WTC11 (cell line): ENCODE measurements at regions not wholly inside any gene's neighbourhood (a gene's known extent, or its start where the extent isn't known, plus 50 kb on each side); places are given as distances from the start of the nearest gene placed in this dataset.
A peak's percentile ranks its signal among the peaks of the same experiment; 100 is the strongest.

Experiments
- ATAC-seq: fragments of 200-7000 bp; cut with Tn5 transposase; 2 replicates; pipeline ENCODE4 v1.10.0; 2021; ENCODE audit warnings: mild to moderate bottlenecking, moderate library complexity
- CTCF ChIA-PET: fragments of 300-600 bp; sonication (Branson Sonifier 250); formaldehyde crosslinking; loops from one replicate; lab custom pipeline; 2021; ENCODE audit warnings: antibody characterized with exemption; lab: Charles Lee
- POLR2A ChIA-PET: fragments of 350-600 bp; sonication (Branson Sonifier 250); formaldehyde crosslinking; loops from one replicate; lab custom pipeline; 2021; ENCODE audit warnings: antibody characterized with exemption; lab: Charles Lee
- DNase-seq: peaks from one replicate; pipeline ENCODE4 v3.0.0; 2021; ENCODE audit warnings: low spot score
- H3K27ac Mint-ChIP-seq: 2 replicates; pipeline ENCODE4 v1.8.0; 2021; ENCODE audit warnings: mixed read lengths
- H3K27me3 Mint-ChIP-seq: 2 replicates; pipeline ENCODE4 v1.8.0; 2021; ENCODE audit warnings: low read depth, mild to moderate bottlenecking, moderate library complexity, mixed read lengths
- H3K36me3 Mint-ChIP-seq: 2 replicates; pipeline ENCODE4 v1.8.0; 2021; ENCODE audit warnings: mixed read lengths
- H3K4me1 Mint-ChIP-seq: 2 replicates; pipeline ENCODE4 v1.8.0; 2022; ENCODE audit warnings: mixed read lengths
- H3K4me3 Mint-ChIP-seq: 2 replicates; pipeline ENCODE4 v1.8.0; 2021; ENCODE audit warnings: mild to moderate bottlenecking, moderate library complexity, mixed read lengths
- H3K9me3 Mint-ChIP-seq: 2 replicates; pipeline ENCODE4 v1.8.0; 2021; ENCODE audit warnings: mixed read lengths
- CREM ChIP-seq: sonication (generic); formaldehyde crosslinking; IDR thresholded peaks from 2 replicates; pipeline ENCODE4 v1.8.1; 2022; ENCODE audit warnings: mild to moderate bottlenecking, missing genetic modification reagents, moderate library complexity
- E2F1 ChIP-seq: sonication (generic); formaldehyde crosslinking; IDR thresholded peaks from 2 replicates; pipeline ENCODE4 v1.8.0; 2022; ENCODE audit warnings: mild to moderate bottlenecking, missing genetic modification reagents
- E2F5 ChIP-seq: sonication (generic); formaldehyde crosslinking; IDR thresholded peaks from 2 replicates; pipeline ENCODE4 v1.8.1; 2022; ENCODE audit warnings: mild to moderate bottlenecking, moderate library complexity, missing genetic modification reagents
- FOXK1 ChIP-seq: sonication (generic); formaldehyde crosslinking; IDR thresholded peaks from 2 replicates; pipeline ENCODE4 v1.8.0; 2022; ENCODE audit warnings: mild to moderate bottlenecking, moderate library complexity, missing genetic modification reagents
- FOXP4 ChIP-seq: sonication (generic); formaldehyde crosslinking; IDR thresholded peaks from 2 replicates; pipeline ENCODE4 v1.8.0; 2022; ENCODE audit warnings: mild to moderate bottlenecking, missing genetic modification reagents
- JUN ChIP-seq: sonication (generic); formaldehyde crosslinking; IDR thresholded peaks from 2 replicates; pipeline ENCODE4 v1.8.0; 2023; ENCODE audit warnings: mild to moderate bottlenecking, missing genetic modification reagents
- NFE2L1 ChIP-seq: sonication (generic); formaldehyde crosslinking; IDR thresholded peaks from 2 replicates; pipeline ENCODE4 v1.8.1; 2023; ENCODE audit warnings: missing genetic modification reagents
- NFYB ChIP-seq: sonication (generic); formaldehyde crosslinking; conservative IDR thresholded peaks from 2 replicates; pipeline ENCODE4 v1.8.0; 2022; ENCODE audit warnings: low read depth, missing genetic modification reagents
- PRRX2 ChIP-seq: fragments of 250-450 bp; sonication (Bioruptor Pico); IDR thresholded peaks from 2 replicates; pipeline ENCODE4 v1.8.0; 2021; ENCODE audit warnings: mild to moderate bottlenecking
- SMAD4 ChIP-seq: sonication (generic); formaldehyde crosslinking; IDR thresholded peaks from 2 replicates; pipeline ENCODE4 v1.8.0; 2022; ENCODE audit warnings: mild to moderate bottlenecking, missing genetic modification reagents
- SP1 ChIP-seq: sonication (generic); formaldehyde crosslinking; conservative IDR thresholded peaks from 2 replicates; pipeline ENCODE4 v1.8.1; 2022; ENCODE audit warnings: missing genetic modification reagents
- STAT6 ChIP-seq: sonication (generic); formaldehyde crosslinking; conservative IDR thresholded peaks from 2 replicates; pipeline ENCODE4 v1.8.1; 2023; ENCODE audit warnings: mild to moderate bottlenecking, low read depth, missing genetic modification reagents, moderate library complexity
- TP53 ChIP-seq: sonication (generic); formaldehyde crosslinking; IDR thresholded peaks from 2 replicates; pipeline ENCODE4 v1.8.1; 2023; ENCODE audit warnings: mild to moderate bottlenecking, missing genetic modification reagents
- ZNF121 ChIP-seq: sonication (generic); formaldehyde crosslinking; IDR thresholded peaks from 2 replicates; pipeline ENCODE4 v1.8.0; 2023; ENCODE audit warnings: missing genetic modification reagents
- ZNF219 ChIP-seq: sonication (generic); formaldehyde crosslinking; IDR thresholded peaks from 2 replicates; pipeline ENCODE4 v1.8.0; 2023; ENCODE audit warnings: missing genetic modification reagents, mild to moderate bottlenecking, borderline replicate concordance
- ZNF232 ChIP-seq: sonication (generic); formaldehyde crosslinking; IDR thresholded peaks from 2 replicates; pipeline ENCODE4 v1.8.0; 2022; ENCODE audit warnings: mild to moderate bottlenecking, missing genetic modification reagents
- ZNF396 ChIP-seq: fragments of 250-450 bp; sonication (Bioruptor Pico); IDR thresholded peaks from 2 replicates; pipeline ENCODE4 v1.8.0; 2021; ENCODE audit warnings: mild to moderate bottlenecking, moderate library complexity, borderline replicate concordance
- ZNF512 ChIP-seq: sonication (generic); formaldehyde crosslinking; IDR thresholded peaks from 2 replicates; pipeline ENCODE4 v1.8.1; 2022; ENCODE audit warnings: missing genetic modification reagents, borderline replicate concordance
- ZNF671 ChIP-seq: fragments of 250-450 bp; sonication (Bioruptor Pico); IDR thresholded peaks from 2 replicates; pipeline ENCODE4 v1.8.0; 2021; ENCODE audit warnings: mild to moderate bottlenecking

DNA sequence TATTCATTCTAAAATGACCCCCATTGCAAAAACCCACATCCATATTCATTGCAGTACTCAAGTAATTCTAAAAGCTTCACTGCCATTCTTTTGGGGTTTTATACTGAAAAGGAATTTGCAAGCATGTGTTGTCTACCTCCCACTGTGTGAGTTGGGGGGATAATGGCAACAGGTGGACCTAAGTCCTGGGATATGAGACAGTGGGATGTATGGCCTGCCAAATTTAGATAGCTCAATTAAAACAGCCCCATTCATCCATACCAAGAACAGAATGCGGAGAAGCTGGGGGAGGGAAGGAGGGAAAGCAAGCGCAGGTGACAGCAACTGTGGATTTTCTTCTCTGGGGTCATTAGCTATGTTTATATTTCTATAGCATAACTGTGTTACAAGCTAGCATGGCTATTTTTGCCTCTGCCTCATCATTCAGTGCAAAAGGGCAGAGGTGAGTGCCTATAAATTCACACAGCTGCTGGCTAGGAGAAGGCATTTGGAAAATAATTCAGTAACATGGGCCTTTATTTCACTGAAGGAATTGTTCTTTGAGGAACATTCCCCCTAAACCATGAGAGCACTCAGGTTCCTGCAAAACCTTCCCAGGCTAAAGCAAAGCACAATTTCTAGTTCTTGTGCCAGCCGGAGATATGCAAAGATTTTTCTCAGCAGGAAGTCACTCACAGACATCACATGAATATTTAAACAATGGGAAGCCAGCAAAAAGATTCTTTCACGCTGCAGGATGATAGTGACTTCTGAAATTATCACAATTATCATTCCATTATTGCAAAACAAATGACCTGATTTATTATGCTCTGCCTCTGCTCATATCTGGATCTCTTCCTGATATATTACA lies 393.9 kb upstream of the ACVR2A start:
- H3K4me1 Mint-ChIP-seq, result peaks cover 39% of the 10 kb centered on the region
- POLR2A ChIA-PET, result no interaction called here
- peaks cover 6% of the 10 kb centered on the region for H3K36me3 Mint-ChIP-seq
- H3K27me3 Mint-ChIP-seq, result no peaks in the 10 kb centered on the region
- TF ChIP-seq FOXP4 (CRISPR knock-in tag) (no peak), JUN (CRISPR knock-in tag) (no peak), ZNF121 (CRISPR knock-in tag) (no peak), PRRX2 (CRISPR knock-in tag) (no peak)
- TF ChIP-seq, all 79 proteins: peak for 0
- DNase-seq (no peak), ATAC-seq (peak; percentile 19; the same call in 1 of the 2 replicates)
- CTCF ChIA-PET, result interaction anchor here (0.6 to 1.7 kb wide), 2 partner anchors 175 to 460 kb away, joined by 3 to 7 read pairs; no protein-coding TSS in a partner anchor
- peak overlapping the region; percentile 60; the same call in 1 of the 2 replicates for H3K27ac Mint-ChIP-seq
- H3K9me3 Mint-ChIP-seq, result peaks cover 12% of the 10 kb centered on the region
- H3K4me3 Mint-ChIP-seq, result peak overlapping the region; percentile 19

- POLR2A ChIA-PET, result no interaction called here
- CTCF ChIA-PET, result interaction anchor here (1.2 kb wide), 1 partner anchor 37 kb away, joined by 4 read pairs; no protein-coding TSS in a partner anchor
- peak; percentile 86 for ATAC-seq
- peaks cover 39% of the 10 kb centered on the region for H3K4me1 Mint-ChIP-seq
- H3K27ac Mint-ChIP-seq, result peak overlapping the region; percentile 90
- H3K27me3 Mint-ChIP-seq, result no peaks in the 10 kb centered on the region
- H3K36me3 Mint-ChIP-seq, result peaks cover 7% of the 10 kb centered on the region
- no peak for TF ChIP-seq ZNF219 (CRISPR knock-in tag)
- TF ChIP-seq FOXP4 (CRISPR knock-in tag), result no peak
- no peak for TF ChIP-seq TP53 (CRISPR knock-in tag)
- TF ChIP-seq SP1, result no peak
- no peak for TF ChIP-seq NFYB (CRISPR knock-in tag)
- no peak for TF ChIP-seq ZNF232 (CRISPR knock-in tag)
- no peak for TF ChIP-seq JUN (CRISPR knock-in tag)
- no peak for TF ChIP-seq CREM
- no peak for TF ChIP-seq FOXK1 (CRISPR knock-in tag)
- no peak for TF ChIP-seq SMAD4 (CRISPR knock-in tag)
- TF ChIP-seq ZNF396 (CRISPR knock-in tag), result no peak
- no peak for TF ChIP-seq ZNF671 (CRISPR knock-in tag)
- TF ChIP-seq E2F1, result no peak
- no peak for DNase-seq
- peaks cover 14% of the 10 kb centered on the region for H3K9me3 Mint-ChIP-seq
- peak overlapping the region; percentile 47 for H3K4me3 Mint-ChIP-seq
Observed at GRCh38 chr2:147449323-147449991, 395.4 kb upstream of the ACVR2A start.

GRCh38 chr2:147442816-147443215 lies 402.0 kb upstream of the ACVR2A start:
- no peak overlapping the region for H3K27ac Mint-ChIP-seq
- H3K4me1 Mint-ChIP-seq, result no peaks in the 10 kb centered on the region
- DNase-seq (no peak), ATAC-seq (no peak)
- H3K4me3 Mint-ChIP-seq, result no peak overlapping the region
- ChIA-PET POLR2A (no interaction called here), CTCF (interaction anchor here (0.6 kb wide), 1 partner anchor 578 kb away, joined by 6 read pairs; the partner anchor contains the start of gene MBD5)
- H3K27me3 Mint-ChIP-seq, result no peaks in the 10 kb centered on the region
- H3K9me3 Mint-ChIP-seq, result peaks cover 18% of the 10 kb centered on the region
- peaks cover 7% of the 10 kb centered on the region for H3K36me3 Mint-ChIP-seq
- TF ChIP-seq ZNF512 (CRISPR knock-in tag) (no peak), NFE2L1 (CRISPR knock-in tag) (no peak), E2F5 (no peak), STAT6 (CRISPR knock-in tag) (no peak)
